Uterus (tissue), 2 donors: ENCODE measurements at regions not wholly inside any gene's neighbourhood (a gene's known extent, or its start where the extent isn't known, plus 50 kb on each side); places are given as distances from the start of the nearest gene placed in this dataset.

ENCODE experiments used
- CTCF ChIP-seq, 4 experiments: fragments of 200-600 bp in 2 of 4; fragments of 450-650 bp in 2 of 4; sonication (generic) in 2 of 4; IDR thresholded peaks; one replicate each; pipeline ENCODE4 v1.5.1; 2016 to 2019; ENCODE audit warnings: antibody characterized with exemption in 4 of 4, mild to moderate bottlenecking in 2 of 4, moderate library complexity in 1 of 4
- POLR2A ChIP-seq, 2 donors: fragments of 450-650 bp; IDR thresholded peaks; one replicate each; pipeline ENCODE4 v1.6.1; 2016; ENCODE audit warnings: antibody characterized with exemption in 2 of 2, mild to moderate bottlenecking in 1 of 2, moderate library complexity in 1 of 2

- TF ChIP-seq POLR2A (IDR thresholded peaks at IDR 0.05) = no peak
- no peak for TF ChIP-seq CTCF (IDR thresholded peaks at IDR 0.05)
These were observed 486.9 kb downstream of the MIAT start for GRCh38 chr22:27144321-27144720.
